ENCODE measurements at regions not wholly inside any gene's neighbourhood (a gene's known extent, or its start where the extent isn't known, plus 50 kb on each side); places are given as distances from the start of the nearest gene placed in this dataset.

DNA sequence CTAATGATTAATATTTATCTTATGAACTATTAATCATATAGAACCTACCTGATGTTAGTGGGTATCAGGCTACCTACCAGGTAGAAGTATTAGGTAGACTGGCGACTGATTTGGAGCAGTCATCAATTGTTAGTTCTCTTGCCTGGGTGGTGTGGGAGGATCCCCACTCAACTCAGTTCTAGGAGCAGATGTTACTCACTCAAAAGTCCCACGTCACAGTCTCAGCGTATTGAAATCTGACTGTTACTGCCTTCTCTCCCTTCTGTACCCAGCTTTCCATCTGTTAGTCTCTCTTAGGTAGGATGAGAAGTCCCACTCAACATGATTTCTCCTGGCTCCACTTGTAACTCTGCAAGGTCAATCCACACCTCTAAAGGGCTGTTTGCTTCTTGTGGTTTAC, 102.7 kb downstream of the OLFM4 start:
- no peak overlapping the region for H3K4me3 ChIP-seq (ENCODE audit: low read depth, low read length)
- WGBS = 92% methylated on average over 3 of the region's 3 CpGs
- H3K27ac ChIP-seq (ENCODE audit: low read depth) = no peak overlapping the region
- no peaks in the 10 kb centered on the region for H3K36me3 ChIP-seq (ENCODE audit: insufficient read depth)
- no peaks in the 10 kb centered on the region for H3K4me1 ChIP-seq (ENCODE audit: insufficient read depth)
- no peak for DNase-seq (ENCODE audit: extremely low spot score)

DNA sequence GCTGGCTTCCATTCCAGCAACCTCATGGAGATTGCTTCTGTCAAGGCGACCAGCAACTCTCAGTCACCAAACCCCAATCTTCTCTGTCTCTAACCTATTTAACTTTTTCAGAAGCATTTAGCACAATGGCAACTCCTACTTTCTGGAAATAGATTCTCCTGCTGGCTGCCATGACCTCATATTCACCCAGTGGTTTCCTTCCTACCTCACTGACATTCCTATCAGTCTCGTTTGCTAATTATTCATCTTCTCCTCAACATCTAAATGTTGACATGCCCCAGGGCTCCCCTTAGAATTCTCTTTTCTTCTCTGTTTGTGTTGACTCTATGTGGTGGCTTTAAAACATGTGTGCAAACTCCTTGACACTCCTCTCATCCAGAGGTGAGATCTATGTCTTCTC, 106.7 kb downstream of the OLFM4 start:
- Histone ChIP-seq H3K27ac (ENCODE audit: low read depth) (no peak overlapping the region), H3K4me1 (ENCODE audit: insufficient read depth) (peaks cover 2% of the 10 kb centered on the region), H3K36me3 (ENCODE audit: insufficient read depth) (no peaks in the 10 kb centered on the region), H3K4me3 (ENCODE audit: low read depth, low read length) (no peak overlapping the region)
- WGBS = 80% methylated on average over 2 of the region's 2 CpGs
- no peak for DNase-seq (ENCODE audit: extremely low spot score)

DNA sequence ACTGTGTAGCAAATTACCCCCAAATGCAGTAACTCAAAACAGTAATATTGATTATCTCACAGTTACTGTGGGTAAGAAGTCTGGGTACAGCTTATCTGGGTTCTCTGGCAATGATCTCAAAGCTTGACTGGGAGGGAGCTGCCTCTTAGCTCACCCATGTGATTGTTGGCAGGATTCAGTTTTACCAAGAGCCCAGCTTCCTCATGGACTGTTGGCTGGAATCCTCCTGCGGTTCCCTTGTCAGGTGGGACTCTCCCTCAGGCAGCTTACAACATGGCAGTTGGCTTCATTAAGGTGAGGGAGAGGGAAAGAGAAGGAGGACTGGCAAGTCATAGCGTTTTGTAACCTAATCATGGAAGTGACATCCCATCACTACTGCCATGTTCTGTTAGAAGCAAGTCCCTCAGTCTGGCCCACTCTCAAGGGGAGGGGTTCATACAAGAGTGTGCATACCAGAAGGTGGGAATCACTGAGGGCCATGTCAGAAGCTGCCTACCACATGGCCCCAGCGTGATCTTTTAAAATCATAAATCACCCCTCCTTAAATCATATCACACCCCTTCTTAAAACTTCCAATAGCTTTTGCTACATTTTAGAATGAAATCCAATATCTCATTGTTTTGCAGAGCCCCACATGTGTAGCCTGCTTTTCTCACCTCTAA, 108.1 kb downstream of the OLFM4 start:
- H3K36me3 ChIP-seq (ENCODE audit: insufficient read depth) = no peaks in the 10 kb centered on the region
- H3K4me1 ChIP-seq (ENCODE audit: insufficient read depth) = peaks cover 2% of the 10 kb centered on the region
- H3K27ac ChIP-seq (ENCODE audit: low read depth) = no peak overlapping the region
- 81% methylated on average over 3 of the region's 3 CpGs for WGBS
- no peak overlapping the region for H3K4me3 ChIP-seq (ENCODE audit: low read depth, low read length)
- DNase-seq (ENCODE audit: extremely low spot score) = no peak

DNA sequence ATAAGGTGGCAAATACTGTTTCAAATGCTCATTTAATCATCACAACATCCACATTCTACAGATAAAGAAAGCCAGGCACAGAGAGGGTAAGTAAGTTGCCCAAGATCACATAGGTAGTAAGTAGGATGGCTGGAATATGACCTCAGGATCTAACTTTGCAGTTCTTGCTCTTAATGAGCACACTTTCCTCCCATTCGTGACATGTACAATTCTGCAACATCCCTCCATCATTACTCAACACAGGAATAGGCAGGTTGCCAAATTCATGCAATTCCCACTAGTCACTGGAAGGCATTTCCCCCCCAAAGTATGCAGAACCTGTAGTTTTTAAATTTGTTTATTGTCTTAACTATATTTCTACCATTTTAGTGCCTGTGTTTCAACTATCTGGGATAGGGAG, 109.2 kb downstream of the OLFM4 start:
- Histone ChIP-seq H3K36me3 (ENCODE audit: insufficient read depth) (no peaks in the 10 kb centered on the region), H3K4me1 (ENCODE audit: insufficient read depth) (peaks cover 2% of the 10 kb centered on the region), H3K4me3 (ENCODE audit: low read depth, low read length) (no peak overlapping the region), H3K27ac (ENCODE audit: low read depth) (no peak overlapping the region)
- DNase-seq (ENCODE audit: extremely low spot score) = no peak
- WGBS = 41% methylated on average over 1 of the region's 1 CpG

DNA sequence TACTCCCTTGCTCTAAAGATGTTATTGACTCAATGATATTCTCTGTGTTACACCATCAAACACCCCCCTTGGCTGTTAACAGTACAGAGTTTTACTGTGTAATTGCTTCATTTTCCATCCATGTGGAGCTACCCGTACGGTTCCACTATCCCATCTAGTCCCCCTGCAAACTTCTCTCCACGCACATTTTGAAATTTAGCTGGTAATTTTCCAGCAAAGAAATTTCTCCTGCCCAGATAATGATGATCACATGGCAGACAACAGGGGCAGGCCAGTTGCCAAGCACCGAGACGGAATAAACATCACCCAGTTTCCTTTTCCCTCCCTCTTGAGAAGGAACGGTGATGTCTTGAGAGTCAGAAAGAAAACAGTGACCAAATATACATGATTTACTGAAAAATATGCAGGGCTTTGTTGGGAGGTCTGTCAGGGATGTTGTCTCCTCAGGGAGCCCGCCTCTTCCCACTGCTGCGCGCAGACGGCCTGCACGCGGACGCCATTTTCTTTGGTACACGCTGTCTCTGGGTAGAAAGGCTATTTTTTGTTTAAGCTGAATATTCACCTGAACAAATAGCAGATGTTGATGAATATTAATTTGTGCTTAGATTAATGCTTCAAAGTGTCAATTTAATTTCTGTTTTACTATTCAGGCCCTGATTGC, 109.9 kb downstream of the OLFM4 start:
- 65% methylated on average over 14 of the region's 14 CpGs for WGBS
- DNase-seq (ENCODE audit: extremely low spot score) = no peak
- Histone ChIP-seq H3K36me3 (ENCODE audit: insufficient read depth) (no peaks in the 10 kb centered on the region), H3K4me1 (ENCODE audit: insufficient read depth) (peaks cover 2% of the 10 kb centered on the region), H3K27ac (ENCODE audit: low read depth) (no peak overlapping the region), H3K4me3 (ENCODE audit: low read depth, low read length) (no peak overlapping the region)

DNA sequence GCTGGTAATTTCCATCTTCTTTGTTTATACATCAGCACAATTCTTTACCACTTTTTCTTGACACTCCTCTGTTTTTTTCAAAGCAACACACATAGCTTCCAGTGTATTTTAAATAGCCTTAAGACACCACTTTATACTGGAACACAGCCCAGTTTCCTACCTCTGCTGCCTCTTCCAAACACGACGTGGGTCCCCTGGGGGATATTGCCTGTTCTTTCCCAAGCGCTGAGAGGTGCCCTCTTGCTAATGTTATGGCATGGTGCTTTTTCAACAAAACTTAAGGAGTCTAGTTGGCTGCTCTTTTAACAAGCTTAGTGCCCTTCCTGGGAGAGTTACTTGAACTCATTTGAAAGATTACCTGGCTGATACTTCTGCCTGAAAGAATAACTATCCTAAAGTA, 112.7 kb downstream of the OLFM4 start:
- no peak for DNase-seq (ENCODE audit: extremely low spot score)
- peaks cover 2% of the 10 kb centered on the region for H3K4me1 ChIP-seq (ENCODE audit: insufficient read depth)
- WGBS = 43% methylated on average over 3 of the region's 3 CpGs
- no peaks in the 10 kb centered on the region for H3K36me3 ChIP-seq (ENCODE audit: insufficient read depth)
- H3K27ac ChIP-seq (ENCODE audit: low read depth) = no peak overlapping the region
- no peak overlapping the region for H3K4me3 ChIP-seq (ENCODE audit: low read depth, low read length)

DNA sequence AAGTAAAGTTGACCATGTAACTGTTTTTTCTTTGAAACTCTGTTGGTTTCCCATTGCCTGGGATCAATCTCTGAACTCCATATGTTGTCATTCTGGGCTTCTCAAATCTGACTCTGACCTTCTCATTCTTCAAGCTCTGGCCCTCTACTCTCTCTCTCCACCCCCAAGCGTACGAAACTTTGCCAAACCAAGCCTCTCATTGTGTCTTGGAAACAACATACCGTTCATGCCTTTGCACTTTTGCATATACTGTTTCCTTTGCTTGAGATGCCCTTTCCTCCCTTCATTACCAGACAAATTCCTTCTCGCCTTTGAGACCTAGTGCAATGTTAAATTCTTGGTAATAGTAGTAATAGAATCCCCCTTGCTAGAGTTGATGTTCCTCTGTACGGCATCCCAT, 113.7 kb downstream of the OLFM4 start:
- no peak for DNase-seq (ENCODE audit: extremely low spot score)
- Histone ChIP-seq H3K4me1 (ENCODE audit: insufficient read depth) (peaks cover 2% of the 10 kb centered on the region), H3K36me3 (ENCODE audit: insufficient read depth) (no peaks in the 10 kb centered on the region), H3K27ac (ENCODE audit: low read depth) (no peak overlapping the region), H3K4me3 (ENCODE audit: low read depth, low read length) (no peak overlapping the region)
- 78% methylated on average over 5 of the region's 5 CpGs for WGBS

DNA sequence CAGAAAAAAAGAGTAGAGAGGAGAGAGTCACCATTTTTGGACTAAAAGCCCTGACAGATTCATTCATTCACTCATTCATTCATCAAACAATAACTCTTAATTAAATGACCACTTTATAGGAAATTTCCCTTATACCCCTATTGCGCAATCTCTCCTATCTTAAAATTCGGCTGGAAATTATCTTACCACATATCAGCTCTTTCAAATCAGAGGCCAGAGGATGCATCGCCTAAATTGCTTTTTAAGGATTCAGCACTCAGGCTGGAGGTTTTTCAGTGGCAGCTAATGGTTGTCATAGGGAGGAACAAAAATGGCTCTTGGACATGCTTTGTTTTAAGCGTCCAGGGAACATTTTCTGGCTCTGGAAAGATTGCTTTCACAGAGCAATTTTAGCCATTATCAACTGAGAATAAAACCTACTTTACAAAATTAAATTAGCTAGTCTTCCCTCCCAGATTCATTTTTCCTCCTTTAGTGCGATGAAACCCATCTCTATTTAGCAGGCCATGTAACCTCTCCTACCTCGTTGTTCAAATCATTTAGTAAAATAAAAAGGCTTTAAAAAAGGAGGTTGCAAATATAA, 115.2 kb downstream of the OLFM4 start:
- Histone ChIP-seq H3K4me1 (ENCODE audit: insufficient read depth) (no peaks in the 10 kb centered on the region), H3K4me3 (ENCODE audit: low read depth, low read length) (no peak overlapping the region), H3K36me3 (ENCODE audit: insufficient read depth) (no peaks in the 10 kb centered on the region), H3K27ac (ENCODE audit: low read depth) (no peak overlapping the region)
- DNase-seq (ENCODE audit: extremely low spot score) = no peak
- WGBS = 77% methylated on average over 6 of the region's 6 CpGs

DNA sequence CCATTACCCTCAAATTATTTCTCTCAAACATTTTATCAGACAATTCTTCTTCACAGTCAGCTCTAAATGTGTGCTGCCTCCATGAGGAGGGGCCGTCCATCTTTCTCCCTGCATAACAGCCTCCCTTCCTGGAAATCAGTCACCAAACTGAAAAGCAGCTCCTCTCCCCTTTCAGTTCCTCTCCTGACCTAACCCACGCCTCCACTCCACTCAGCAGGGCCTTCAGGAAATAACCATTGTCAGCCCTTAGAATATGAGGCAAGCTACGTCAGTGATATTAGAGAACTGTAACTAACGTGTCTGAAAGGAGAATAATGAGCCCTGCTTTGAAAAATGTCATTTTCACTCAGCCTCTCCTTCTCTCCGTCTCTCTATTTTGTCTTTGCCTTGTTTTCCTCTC, 116.2 kb downstream of the OLFM4 start:
- H3K27ac ChIP-seq (ENCODE audit: low read depth) = no peak overlapping the region
- DNase-seq (ENCODE audit: extremely low spot score) = no peak
- H3K36me3 ChIP-seq (ENCODE audit: insufficient read depth) = no peaks in the 10 kb centered on the region
- no peak overlapping the region for H3K4me3 ChIP-seq (ENCODE audit: low read depth, low read length)
- no peaks in the 10 kb centered on the region for H3K4me1 ChIP-seq (ENCODE audit: insufficient read depth)
- 65% methylated on average over 5 of the region's 5 CpGs for WGBS

DNA sequence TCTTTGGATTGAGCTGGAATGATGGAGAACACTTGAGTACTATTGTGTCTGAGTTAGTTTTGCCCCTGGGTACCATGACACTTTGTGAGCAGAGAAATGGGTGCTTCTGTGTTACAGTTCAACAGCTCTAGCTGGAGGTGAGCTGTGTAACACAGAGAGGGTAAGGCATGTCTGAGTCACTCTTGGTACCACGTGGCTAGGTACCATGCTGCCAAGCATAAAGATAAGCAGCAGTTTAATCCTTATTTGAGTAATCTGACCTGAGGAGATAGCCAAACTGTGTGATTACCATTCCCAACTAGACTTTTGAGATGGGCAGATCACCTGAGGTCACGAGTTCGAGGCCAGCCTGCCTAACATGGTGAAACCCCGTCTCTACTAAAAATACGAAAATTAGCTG, 122.0 kb downstream of the OLFM4 start:
- 87% methylated on average over 5 of the region's 5 CpGs for WGBS
- no peaks in the 10 kb centered on the region for H3K36me3 ChIP-seq (ENCODE audit: insufficient read depth)
- no peak overlapping the region for H3K4me3 ChIP-seq (ENCODE audit: low read depth, low read length)
- no peaks in the 10 kb centered on the region for H3K4me1 ChIP-seq (ENCODE audit: insufficient read depth)
- no peak overlapping the region for H3K27ac ChIP-seq (ENCODE audit: low read depth)
- DNase-seq (ENCODE audit: extremely low spot score) = no peak

DNA sequence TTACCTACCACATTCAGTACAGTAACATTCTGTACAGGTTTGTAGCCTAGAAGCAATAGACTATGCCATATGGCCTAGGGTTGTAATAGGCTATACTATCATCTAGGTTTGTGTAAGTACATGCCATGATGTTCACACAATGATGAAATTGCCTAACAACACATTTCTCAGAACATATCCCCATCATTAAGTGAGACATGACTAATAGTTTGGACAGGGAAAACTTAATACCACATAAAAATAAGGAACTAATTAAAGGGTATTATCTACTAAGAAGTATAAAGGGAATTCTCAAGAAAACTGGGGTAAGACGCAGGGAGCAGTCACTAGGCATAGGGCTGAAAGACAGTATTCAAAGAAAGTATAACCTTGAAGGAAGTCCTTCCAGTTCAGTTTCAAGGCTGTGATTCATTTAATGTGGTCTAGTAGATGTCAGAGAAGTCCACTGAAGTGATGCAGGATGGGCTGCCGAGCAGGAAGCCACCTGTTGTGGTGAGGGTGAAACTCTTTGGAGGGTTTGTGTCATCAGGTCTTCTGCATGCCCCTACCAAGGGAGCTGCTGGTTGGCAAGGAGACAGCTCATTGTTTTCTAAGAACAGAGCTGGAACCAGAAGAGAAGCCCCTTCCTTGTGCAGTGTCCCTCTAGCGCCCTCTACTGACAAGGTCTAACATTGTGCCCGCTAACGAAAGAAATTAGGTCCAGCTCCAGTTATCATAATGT, 122.9 kb downstream of the OLFM4 start:
- no peak for DNase-seq (ENCODE audit: extremely low spot score)
- H3K27ac ChIP-seq (ENCODE audit: low read depth) = no peak overlapping the region
- H3K36me3 ChIP-seq (ENCODE audit: insufficient read depth) = no peaks in the 10 kb centered on the region
- H3K4me1 ChIP-seq (ENCODE audit: insufficient read depth) = no peaks in the 10 kb centered on the region
- WGBS = 28% methylated on average over 5 of the region's 5 CpGs
- H3K4me3 ChIP-seq (ENCODE audit: low read depth, low read length) = no peak overlapping the region

DNA sequence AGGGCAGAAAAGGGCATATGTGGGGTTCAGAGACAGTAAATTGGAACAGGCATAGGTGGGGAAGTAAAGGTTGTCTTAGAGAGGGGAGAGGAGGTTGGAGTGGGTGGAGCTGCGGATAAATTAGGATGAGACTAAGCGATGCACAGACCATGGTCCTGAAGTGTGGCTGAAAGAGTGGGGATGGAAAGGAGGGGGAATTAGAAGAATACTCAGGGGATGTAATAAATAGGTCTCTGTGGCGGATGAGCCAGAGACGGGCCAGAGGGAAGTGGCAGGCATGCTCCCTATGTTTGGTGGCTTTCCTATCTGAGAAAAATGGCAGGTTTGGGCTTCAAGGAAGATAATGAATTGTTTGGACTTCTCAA, 123.4 kb downstream of the OLFM4 start:
- Histone ChIP-seq H3K27ac (ENCODE audit: low read depth) (no peak overlapping the region), H3K4me3 (ENCODE audit: low read depth, low read length) (no peak overlapping the region), H3K36me3 (ENCODE audit: insufficient read depth) (no peaks in the 10 kb centered on the region), H3K4me1 (ENCODE audit: insufficient read depth) (no peaks in the 10 kb centered on the region)
- DNase-seq (ENCODE audit: extremely low spot score) = no peak
- 14% methylated on average over 4 of the region's 4 CpGs for whole genome bisulfite sequencing

DNA sequence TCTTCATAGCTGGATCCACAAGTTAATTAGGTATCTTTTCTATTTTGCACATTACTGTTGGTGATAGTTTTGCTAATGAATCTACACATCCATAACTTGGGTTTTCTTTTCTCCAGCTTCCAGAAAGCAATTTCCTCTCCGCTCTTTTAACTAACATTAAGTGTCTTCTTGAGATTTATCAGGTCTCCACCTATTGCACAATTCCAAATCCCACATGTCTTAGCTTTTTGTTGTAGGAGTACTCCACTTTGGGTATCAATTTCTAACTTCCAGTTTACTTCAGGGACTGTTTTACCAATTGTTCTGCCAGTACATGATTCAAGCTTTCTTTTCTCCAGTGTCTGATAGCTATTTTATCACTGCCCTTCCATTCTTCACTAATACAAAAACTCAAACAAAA, 129.6 kb downstream of the OLFM4 start:
- DNase-seq (ENCODE audit: extremely low spot score) = no peak
- WGBS = 81% methylated on average over 1 of the region's 1 CpG
- Histone ChIP-seq H3K4me1 (ENCODE audit: insufficient read depth) (no peaks in the 10 kb centered on the region), H3K36me3 (ENCODE audit: insufficient read depth) (no peaks in the 10 kb centered on the region), H3K27ac (ENCODE audit: low read depth) (no peak overlapping the region), H3K4me3 (ENCODE audit: low read depth, low read length) (no peak overlapping the region)

DNA sequence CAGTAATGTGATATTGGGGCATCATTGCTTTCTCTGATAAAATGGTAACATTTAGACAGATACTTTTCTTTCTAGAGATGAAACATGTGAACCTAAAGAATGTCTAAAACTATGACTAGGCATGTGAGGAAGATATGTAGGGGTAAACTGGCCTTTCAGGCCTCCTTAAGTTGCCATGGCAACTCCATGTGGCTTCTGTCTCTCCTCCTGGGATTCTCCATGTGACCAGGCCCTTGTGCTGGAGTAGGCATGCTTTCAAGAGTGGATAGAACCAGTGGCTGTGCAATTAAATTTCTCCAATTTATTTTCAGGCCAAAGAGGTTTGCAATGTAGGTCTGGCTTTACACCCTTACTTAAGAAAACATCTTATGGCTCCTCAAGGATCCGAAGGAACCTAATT, 130.8 kb downstream of the OLFM4 start:
- WGBS = 89% methylated on average over 1 of the region's 1 CpG

More for the DNA sequence above, 130.8 kb downstream of the OLFM4 start:
- Histone ChIP-seq H3K4me3 (ENCODE audit: low read depth, low read length) (no peak overlapping the region), H3K27ac (ENCODE audit: low read depth) (no peak overlapping the region), H3K4me1 (ENCODE audit: insufficient read depth) (no peaks in the 10 kb centered on the region), H3K36me3 (ENCODE audit: insufficient read depth) (no peaks in the 10 kb centered on the region)
- no peak for DNase-seq (ENCODE audit: extremely low spot score)
